ENCODE measurements at regions not wholly inside any gene's neighbourhood (a gene's known extent, or its start where the extent isn't known, plus 50 kb on each side); places are given as distances from the start of the nearest gene placed in this dataset.

DNA sequence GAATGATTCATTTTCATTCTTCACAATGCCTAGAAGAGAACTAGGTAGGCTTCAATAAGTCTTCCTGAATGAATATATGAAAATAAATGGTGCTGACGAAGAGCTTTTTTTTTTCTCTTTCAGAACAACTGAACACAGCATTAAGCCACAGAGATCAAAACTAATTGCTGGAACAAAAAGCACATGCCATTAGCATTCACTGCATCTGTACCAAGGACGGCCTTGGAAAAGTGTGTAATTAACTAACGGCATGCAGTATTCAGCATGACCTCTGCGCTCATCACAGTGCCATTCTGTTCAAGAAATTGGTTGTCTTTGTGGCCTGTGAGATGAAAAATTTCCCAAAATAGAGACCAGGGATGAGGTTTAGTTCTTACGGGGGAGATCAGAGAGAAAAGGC is 99.3 kb downstream of the NUDT12 start:
- no peak for DNase-seq (ENCODE audit: low read depth)

- DNase-seq (ENCODE audit: low read depth) = peak; percentile 90
Measured at GRCh38 chr5:103461243-103461642, 101.3 kb downstream of the NUDT12 start.

DNA sequence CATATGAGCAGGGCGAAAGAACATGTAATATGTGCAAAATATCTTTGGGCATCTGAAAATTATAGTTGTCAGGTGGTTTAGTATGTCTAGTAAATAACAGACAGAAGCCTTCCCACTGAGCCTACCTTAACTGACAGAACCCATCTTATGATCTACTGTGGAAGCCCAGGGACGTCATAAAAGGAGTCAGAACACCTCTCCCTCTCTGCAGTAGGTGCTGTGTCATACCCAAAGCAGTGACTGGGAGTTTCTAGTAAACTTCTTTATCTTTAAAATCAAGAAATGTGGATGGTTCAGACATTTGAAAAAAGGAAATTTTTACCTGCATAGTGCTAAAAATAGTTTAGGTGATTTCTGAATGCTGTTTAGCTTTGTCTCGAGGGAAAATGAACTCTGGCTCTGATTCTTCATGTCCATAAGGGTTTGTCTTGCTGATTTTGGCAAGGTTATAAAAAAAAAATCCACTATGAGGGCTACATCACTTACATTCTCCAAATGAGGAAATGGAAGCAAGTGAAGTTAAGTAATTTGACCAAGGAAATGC is 104.0 kb downstream of the NUDT12 start:
- DNase-seq (ENCODE audit: low read depth) = no peak

DNA sequence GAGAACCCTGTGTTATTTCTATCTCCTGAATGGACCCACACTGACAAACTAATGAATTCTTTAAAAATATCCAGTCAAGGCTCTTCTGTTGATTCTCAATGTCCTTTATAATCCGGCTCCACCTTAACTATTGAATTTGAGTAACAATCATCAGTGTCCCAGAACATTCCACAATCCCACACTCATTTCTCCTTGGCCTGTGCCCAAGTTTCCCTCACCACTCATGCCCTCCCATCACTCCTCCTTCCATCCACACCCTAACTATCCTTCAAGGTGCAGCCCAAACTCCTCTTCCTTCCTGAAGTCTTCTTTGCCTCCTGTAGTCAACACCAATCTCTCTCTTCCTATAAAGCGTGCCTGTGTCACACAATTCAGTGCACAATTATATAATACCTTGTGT is 106.1 kb downstream of the NUDT12 start:
- DNase-seq (ENCODE audit: low read depth) = no peak

DNA sequence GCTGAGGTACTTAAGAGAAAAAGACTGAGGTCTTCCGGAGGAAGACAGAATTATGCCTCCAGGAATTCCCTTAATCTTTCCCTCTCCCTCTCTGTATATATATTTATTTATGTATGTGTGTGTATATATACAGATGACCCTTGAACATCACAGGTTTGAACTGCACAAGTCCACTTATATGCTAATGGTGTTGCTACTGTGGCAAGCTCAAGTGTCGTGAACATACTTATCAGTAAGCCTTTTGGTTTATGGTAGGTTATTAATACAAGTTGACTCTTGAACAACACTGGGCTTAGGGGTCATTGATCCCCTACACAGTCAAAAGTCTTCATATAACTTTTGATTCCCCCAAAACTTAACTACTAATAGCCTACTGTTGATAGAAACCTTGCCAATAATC is 106.8 kb downstream of the NUDT12 start:
- no peak for DNase-seq (ENCODE audit: low read depth)

- DNase-seq (ENCODE audit: low read depth) = no peak
Measured at GRCh38 chr5:103454770-103455169, 107.8 kb downstream of the NUDT12 start.

DNA sequence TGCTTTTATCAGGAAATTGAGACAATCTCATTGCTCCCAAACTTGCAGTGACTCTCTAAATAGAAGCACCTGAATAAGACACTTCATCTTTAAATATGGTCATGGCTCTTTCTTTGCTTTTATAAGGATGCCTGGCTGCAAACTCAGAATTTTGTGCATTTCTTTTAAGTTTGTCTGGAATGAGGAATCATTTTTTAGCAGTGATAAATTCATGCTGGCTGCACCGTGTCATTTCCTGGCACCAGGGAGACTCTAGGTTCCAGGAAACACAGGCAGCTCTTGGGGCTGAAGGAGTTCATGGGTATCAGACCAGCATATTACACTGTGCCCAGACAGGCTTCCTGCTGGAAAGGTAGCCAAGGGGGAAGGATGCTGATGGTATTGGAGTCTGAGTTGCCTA is 109.9 kb downstream of the NUDT12 start:
- DNase-seq (ENCODE audit: low read depth) = peak; percentile 50

- no peak for DNase-seq (ENCODE audit: low read depth)
Measured at GRCh38 chr5:103452089-103452488, 110.5 kb downstream of the NUDT12 start.

- no peak for DNase-seq (ENCODE audit: low read depth)
Measured at GRCh38 chr5:103451261-103451660, 111.3 kb downstream of the NUDT12 start.

GRCh38 chr5:103450333-103451061 is 112.1 kb downstream of the NUDT12 start:
- peak; percentile 90 for DNase-seq (ENCODE audit: low read depth)

GRCh38 chr5:103446813-103447212 is 115.8 kb downstream of the NUDT12 start:
- no peak for DNase-seq (ENCODE audit: low read depth)

DNA sequence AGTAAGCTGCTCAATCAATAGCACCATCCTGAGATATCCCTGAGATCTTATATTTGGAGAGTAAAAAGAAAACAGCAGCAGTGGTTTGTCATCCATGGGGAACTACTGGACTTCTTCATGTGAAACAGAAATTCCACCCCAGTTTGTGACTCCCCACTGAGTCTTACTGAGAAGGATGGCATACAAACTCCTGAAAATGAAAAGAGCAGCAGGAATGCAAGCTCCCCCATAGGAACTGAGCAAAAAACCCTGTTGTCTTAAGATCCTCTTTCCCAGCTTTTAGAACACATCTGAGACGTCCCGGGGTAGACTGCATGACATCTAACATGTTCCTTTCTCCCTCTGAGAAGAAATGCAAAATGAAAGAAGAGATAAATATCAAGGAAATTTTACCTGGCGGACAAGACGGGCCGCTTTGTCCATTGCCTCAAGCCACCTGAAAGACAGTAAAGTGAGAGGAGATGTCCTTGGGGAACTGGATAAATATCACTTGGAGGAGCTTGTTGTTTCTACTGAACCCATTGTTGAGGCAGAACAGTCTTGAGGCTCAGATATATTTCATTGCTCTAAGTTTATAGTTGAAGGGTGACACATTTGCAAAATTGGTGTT is 117.1 kb downstream of the NUDT12 start:
- DNase-seq (ENCODE audit: low read depth) = no peak

- DNase-seq (ENCODE audit: low read depth) = no peak
Measured at GRCh38 chr5:103444333-103445038, 118.1 kb downstream of the NUDT12 start.

DNA sequence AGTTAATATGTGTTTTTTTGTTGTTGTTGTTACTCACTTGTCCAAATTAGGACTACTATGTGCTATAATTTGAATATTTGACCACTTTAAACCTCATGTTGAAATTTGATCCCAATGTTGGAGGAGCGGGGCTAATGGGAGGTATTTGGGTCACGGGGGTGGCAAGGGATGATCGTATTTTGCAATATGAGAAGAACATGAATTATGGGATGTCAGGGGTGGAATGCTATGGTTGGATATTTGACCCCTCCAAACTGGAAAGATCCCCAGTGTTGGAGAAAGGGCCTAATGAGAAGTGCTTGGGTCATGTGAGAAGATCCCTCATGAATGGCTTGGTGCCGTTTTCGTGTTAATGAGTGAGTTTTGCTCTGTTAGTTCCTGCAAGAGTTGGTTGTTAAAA is 119.8 kb downstream of the NUDT12 start:
- no peak for DNase-seq (ENCODE audit: low read depth)

DNA sequence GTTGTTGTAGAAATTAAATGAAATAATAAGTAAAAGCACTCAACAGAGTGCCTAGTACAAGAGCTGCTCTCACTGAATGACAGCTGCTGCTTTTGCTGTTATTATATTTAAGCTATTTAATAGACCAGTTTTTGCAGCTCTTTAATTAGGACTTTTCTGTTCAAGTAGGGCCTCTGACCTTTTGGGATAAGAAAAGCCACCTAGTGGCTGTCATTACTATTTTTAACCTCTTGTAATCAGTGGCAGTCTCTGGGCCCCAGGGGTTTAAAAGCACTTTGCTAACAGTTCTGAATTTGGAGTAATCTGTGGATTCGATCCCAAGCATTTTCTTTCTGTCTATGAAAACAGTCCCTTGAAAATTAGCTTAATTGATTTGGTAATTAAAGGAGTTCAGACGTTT is 121.1 kb downstream of the NUDT12 start:
- DNase-seq (ENCODE audit: low read depth) = no peak

- DNase-seq (ENCODE audit: low read depth) = no peak
Measured at GRCh38 chr5:103439007-103439406, 123.6 kb downstream of the NUDT12 start.

DNA sequence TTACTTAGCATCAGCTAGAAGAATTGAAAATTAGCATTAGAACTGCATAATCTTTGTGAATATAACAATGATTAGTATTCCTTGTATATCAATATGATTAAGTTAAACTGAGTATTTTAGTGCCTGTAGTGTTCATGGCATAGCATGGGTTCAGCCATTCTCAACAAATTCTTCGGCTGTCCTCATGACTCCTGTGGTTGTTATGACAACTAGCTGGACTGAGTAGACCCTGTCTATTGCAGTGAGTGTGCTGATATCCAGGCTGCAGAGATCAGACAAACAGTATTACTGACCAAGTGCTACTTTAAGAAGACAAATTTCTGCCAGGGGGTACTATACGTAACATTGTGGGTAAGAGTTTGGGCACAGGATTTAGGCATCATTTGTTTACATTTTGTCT is 125.9 kb downstream of the NUDT12 start:
- peak; percentile 45 for DNase-seq (ENCODE audit: low read depth)

DNA sequence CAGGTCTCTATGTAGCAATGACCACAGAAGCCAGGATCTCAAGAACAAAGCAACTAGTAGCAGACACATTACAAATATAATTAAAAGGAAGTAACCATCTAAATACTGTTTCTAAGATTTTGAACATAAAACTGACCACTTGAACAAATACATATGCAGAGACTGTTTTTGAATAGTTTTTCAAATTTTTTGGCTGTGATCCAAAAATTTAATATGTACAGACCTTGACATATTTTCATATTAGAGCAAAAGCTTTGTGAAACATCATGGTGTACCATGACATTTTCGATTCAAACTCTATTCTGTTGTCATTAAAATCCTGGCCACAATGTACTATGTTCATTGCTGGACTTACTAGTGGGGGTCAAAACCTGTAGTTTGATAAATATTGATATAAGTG is 126.5 kb downstream of the NUDT12 start:
- DNase-seq (ENCODE audit: low read depth) = no peak

DNA sequence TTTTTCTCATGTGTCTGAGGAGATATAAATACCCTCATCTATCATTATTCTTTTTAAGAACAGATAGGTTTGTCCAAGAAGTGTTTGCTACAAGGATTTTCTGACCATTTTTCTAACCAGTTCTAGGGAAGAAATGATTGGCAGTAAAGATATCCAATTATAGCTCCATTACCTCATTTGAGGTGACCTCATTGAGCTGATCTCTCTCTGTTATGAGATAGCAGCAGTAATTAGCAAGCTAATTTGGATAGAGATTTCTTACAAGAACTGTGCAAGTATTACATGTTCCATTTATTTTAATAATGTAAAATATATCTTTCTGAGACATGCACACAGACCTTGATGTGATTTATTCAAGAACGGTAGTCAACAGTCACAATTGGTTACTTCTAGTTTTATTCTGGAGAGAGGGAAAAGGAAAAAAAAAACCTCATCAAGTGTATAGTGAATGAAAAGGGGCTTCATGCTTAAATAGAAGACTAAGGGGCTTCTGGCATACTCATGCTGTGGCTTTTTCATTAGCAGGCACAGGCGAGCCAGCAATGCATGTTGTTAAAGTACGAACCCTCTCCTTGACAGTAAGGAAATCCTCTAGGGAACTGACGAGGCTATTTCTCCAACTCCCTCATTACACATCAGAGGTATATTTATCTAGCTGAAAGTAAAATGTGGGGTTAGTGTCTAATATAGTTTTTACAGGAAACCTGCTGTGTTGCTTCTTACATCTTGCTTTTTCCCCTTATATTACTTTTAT is 127.3 kb downstream of the NUDT12 start:
- DNase-seq (ENCODE audit: low read depth) = no peak

GRCh38 chr5:103434057-103434456 is 128.5 kb downstream of the NUDT12 start:
- DNase-seq (ENCODE audit: low read depth) = no peak

- peak; percentile 48 for DNase-seq (ENCODE audit: low read depth)
Measured at GRCh38 chr5:103433211-103433610, 129.4 kb downstream of the NUDT12 start.

DNA sequence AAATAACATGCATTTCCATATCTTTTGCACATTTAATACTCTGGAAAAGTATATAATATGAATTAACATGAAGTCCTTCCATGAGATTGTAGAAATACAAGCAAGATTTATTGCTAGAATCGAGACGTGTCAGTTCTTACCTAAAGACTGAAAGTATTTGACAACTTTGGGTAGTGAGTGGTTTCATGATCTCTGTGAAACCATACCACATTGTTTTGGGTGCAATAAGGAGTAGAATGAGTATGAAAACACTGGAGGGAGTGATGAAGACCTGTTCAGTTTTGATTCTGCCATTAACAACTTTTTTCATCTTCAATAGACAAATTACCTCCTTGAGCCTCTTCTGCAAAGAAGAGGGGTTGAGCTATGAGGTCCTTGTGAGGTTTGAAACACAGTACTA is 133.7 kb downstream of the NUDT12 start:
- DNase-seq (ENCODE audit: low read depth) = no peak
